22Rv1 (cell line): ENCODE measurements at regions not wholly inside any gene's neighbourhood (a gene's known extent, or its start where the extent isn't known, plus 50 kb on each side); places are given as distances from the start of the nearest gene placed in this dataset.
"Not testable (repeated sequence)": the region's sequence is repeated elsewhere in the genome, so short reads cannot be mapped to it uniquely, and the experiment has no call there.

ENCODE experiments used
- H3K27ac ChIP-seq: fragments of 450-650 bp; 2 replicates; pipeline ENCODE4 v1.5.1; 2017
- CTCF ChIP-seq: fragments of 450-650 bp; IDR thresholded peaks from 2 replicates; pipeline ENCODE4 v1.5.1; 2017; ENCODE audit warnings: mild to moderate bottlenecking
- ZFX ChIP-seq: fragments of 450-650 bp; IDR thresholded peaks from 2 replicates; pipeline ENCODE4 v1.6.1; 2017; ENCODE audit warnings: antibody characterized with exemption, borderline replicate concordance

GRCh38 chr18:60266558-60266957 is 106.0 kb downstream of the MC4R start:
- no peak overlapping the region for H3K27ac ChIP-seq
- no peak for TF ChIP-seq ZFX
- no peak for TF ChIP-seq CTCF

GRCh38 chr18:60259052-60259681 is 113.4 kb downstream of the MC4R start:
- TF ChIP-seq CTCF (no peak), ZFX (no peak)
- H3K27ac ChIP-seq = no peak overlapping the region

GRCh38 chr18:60249388-60249787 is 123.2 kb downstream of the MC4R start:
- no peak for TF ChIP-seq CTCF
- TF ChIP-seq ZFX = no peak
- H3K27ac ChIP-seq = no peak overlapping the region

- TF ChIP-seq CTCF (no peak), ZFX (no peak)
- no peak overlapping the region for H3K27ac ChIP-seq
Measured at GRCh38 chr18:60248336-60249330, 123.9 kb downstream of the MC4R start.

GRCh38 chr18:60247103-60247502 is 125.5 kb downstream of the MC4R start:
- H3K27ac ChIP-seq = no peak overlapping the region
- TF ChIP-seq CTCF (no peak), ZFX (no peak)

- H3K27ac ChIP-seq = no peak overlapping the region
- TF ChIP-seq CTCF = no peak
- no peak for TF ChIP-seq ZFX
Measured at GRCh38 chr18:60246606-60247005, 126.0 kb downstream of the MC4R start.

GRCh38 chr18:60245096-60245495 is 127.5 kb downstream of the MC4R start:
- H3K27ac ChIP-seq = no peak overlapping the region
- TF ChIP-seq CTCF = no peak
- no peak for TF ChIP-seq ZFX

GRCh38 chr18:60239024-60239710 is 133.4 kb downstream of the MC4R start:
- not testable (repeated sequence) for H3K27ac ChIP-seq
